B cell (primary cell): ENCODE measurements at regions not wholly inside any gene's neighbourhood (a gene's known extent, or its start where the extent isn't known, plus 50 kb on each side); places are given as distances from the start of the nearest gene placed in this dataset.

ENCODE experiments used
- ATAC-seq: fragments of 200-7000 bp; cut with Tn5 transposase; one replicate; pipeline ENCODE4 v1.10.0; 2021; ENCODE audit warnings: low read depth, mild to moderate bottlenecking, moderate number of reproducible peaks, moderate library complexity
- CTCF ChIA-PET: fragments of 350-600 bp; sonication (Branson Sonifier 250); formaldehyde crosslinking; loops from one replicate; lab custom pipeline; 2021; ENCODE audit warnings: antibody characterized with exemption, inconsistent platforms; lab: Charles Lee
- POLR2A ChIA-PET: fragments of 350-600 bp; sonication (Branson Sonifier 250); formaldehyde crosslinking; loops from one replicate; lab custom pipeline; 2021; ENCODE audit warnings: antibody characterized with exemption; lab: Charles Lee
- DNase-seq: peaks from one replicate; pipeline ENCODE4 v3.0.0; 2013
- H2AFZ ChIP-seq: 2 replicates; pipeline ENCODE4 v1.6.1; 2012; ENCODE audit warnings: mild to moderate bottlenecking, low read depth, low read length; ENCODE audit not compliant: insufficient read depth, poor library complexity, severe bottlenecking
- H3K27ac ChIP-seq, 2 donors: 1 replicate in 1 of 2; 2 replicates in 1 of 2; pipeline ENCODE4 v1.5.1; 2012 to 2013; ENCODE audit warnings: low read length in 2 of 2, mild to moderate bottlenecking in 2 of 2, moderate library complexity in 1 of 2
- H3K27me3 ChIP-seq, 4 experiments: fragments of 200-600 bp in 1 of 4; sonication (generic) in 1 of 4; replicated peaks in 1 of 4; 1 replicate in 2 of 4; 2 replicates in 2 of 4; pipeline versions ENCODE4 v1.6.1 to v1.7.0; 2013 to 2016; ENCODE audit warnings: low read length in 3 of 4, mild to moderate bottlenecking in 2 of 4, mixed read lengths in 1 of 4, moderate library complexity in 1 of 4; ENCODE audit not compliant: insufficient read depth in 4 of 4, control insufficient read depth in 3 of 4; ENCODE audit errors: control extremely low read depth in 1 of 4
- H3K36me3 ChIP-seq, 2 experiments: replicated peaks in 1 of 2; 1 replicate in 1 of 2; 2 replicates in 1 of 2; pipeline versions ENCODE4 v1.6.1 to v1.7.1; 2013; ENCODE audit warnings: low read length in 1 of 2; ENCODE audit not compliant: insufficient read depth in 2 of 2, control insufficient read depth in 1 of 2; ENCODE audit errors: control extremely low read depth in 1 of 2, extremely low read depth in 1 of 2
- H3K4me1 ChIP-seq, 2 donors: fragments of 200-600 bp in 1 of 2; sonication (generic) in 1 of 2; 1 replicate in 1 of 2; 2 replicates in 1 of 2; pipeline versions ENCODE4 v1.5.1 to v1.6.1; 2013 to 2017; ENCODE audit warnings: low read length in 2 of 2; ENCODE audit not compliant: control insufficient read depth in 2 of 2, insufficient read depth in 2 of 2
- H3K4me2 ChIP-seq: replicated peaks from 2 replicates; pipeline ENCODE3; 2012; ENCODE audit warnings: mild to moderate bottlenecking, low read depth, low read length; ENCODE audit not compliant: poor library complexity, severe bottlenecking
- H3K4me3 ChIP-seq, 5 experiments: fragments of 200-600 bp in 1 of 5; sonication (generic) in 1 of 5; 1 replicate in 3 of 5; 2 replicates in 2 of 5; pipeline versions ENCODE4 v1.5.1 to v1.7.0; 2011 to 2016; ENCODE audit warnings: low read length in 4 of 5, mild to moderate bottlenecking in 4 of 5, low read depth in 2 of 5, control low read depth in 1 of 5, moderate library complexity in 1 of 5; ENCODE audit not compliant: insufficient read depth in 1 of 5; ENCODE audit errors: control extremely low read depth in 1 of 5, extremely low read depth in 1 of 5
- H3K79me2 ChIP-seq: fragments of 200-600 bp; sonication (generic); one replicate; pipeline ENCODE4 v1.6.0; 2016; ENCODE audit warnings: low read length; ENCODE audit not compliant: control insufficient read depth, insufficient read depth
- H3K9ac ChIP-seq: fragments of 200-600 bp; sonication (generic); 2 replicates; pipeline ENCODE4 v1.6.1; 2017; ENCODE audit warnings: mild to moderate bottlenecking, low read length, moderate library complexity
- H3K9me3 ChIP-seq, 3 donors: one replicate each; pipeline versions ENCODE4 v1.6.1 to v1.7.1; 2013; ENCODE audit warnings: low read length in 2 of 3; ENCODE audit not compliant: control insufficient read depth in 2 of 3, insufficient read depth in 1 of 3; ENCODE audit errors: control extremely low read depth in 1 of 3
- H4K20me1 ChIP-seq: 2 replicates; pipeline ENCODE4 v1.6.0; 2012; ENCODE audit warnings: mild to moderate bottlenecking, low read length; ENCODE audit not compliant: insufficient read depth, control insufficient read depth, poor library complexity, severe bottlenecking
- H3K27ac Mint-ChIP-seq: one replicate; pipeline ENCODE4 v1.8.0; 2021; ENCODE audit warnings: mixed read lengths
- H3K27me3 Mint-ChIP-seq: one replicate; pipeline ENCODE4 v1.8.0; 2021; ENCODE audit warnings: mixed read lengths
- H3K4me1 Mint-ChIP-seq: one replicate; pipeline ENCODE4 v1.8.0; 2021; ENCODE audit warnings: mixed read lengths
- H3K4me3 Mint-ChIP-seq: one replicate; pipeline ENCODE4 v1.8.0; 2021; ENCODE audit warnings: mixed read lengths
- H3K9me3 Mint-ChIP-seq: one replicate; pipeline ENCODE4 v1.8.0; 2022; ENCODE audit warnings: mixed read lengths; ENCODE audit not compliant: insufficient read depth
- CTCF ChIP-seq: fragments of 200-600 bp; IDR thresholded peaks from one replicate; pipeline ENCODE4 v1.8.0; 2022; ENCODE audit warnings: antibody characterized with exemption, mild to moderate bottlenecking
- EZH2 ChIP-seq: IDR thresholded peaks from 2 replicates; pipeline ENCODE4 v1.6.1; 2012; ENCODE audit warnings: borderline replicate concordance, low read depth, mild to moderate bottlenecking, moderate library complexity, low read length; ENCODE audit not compliant: insufficient read depth, poor library complexity, severe bottlenecking
- WGBS: methylation state at CpG from one replicate; pipeline ENCODE4 v1.1.5; 2013; ENCODE audit warnings: missing lambda C conversion rate; ENCODE audit not compliant: insufficient coverage; 5-methylcytosine and 5-hydroxymethylcytosine counted together
- intact Hi-C: fragments of 100-400 bp; cut with micrococcal nuclease; formaldehyde crosslinking; loops from one replicate; pipeline ENCODE4 v1.10.0; 2022

- Mint-ChIP-seq H3K27ac (no peak overlapping the region), H3K27me3 (no peaks in the 10 kb centered on the region), H3K4me3 (no peak overlapping the region), H3K9me3 (peaks cover 2% of the 10 kb centered on the region), H3K4me1 (no peaks in the 10 kb centered on the region)
- H3K4me3 ChIP-seq = no peak overlapping the region
- H3K4me1 ChIP-seq = no peaks in the 10 kb centered on the region
- no peak overlapping the region for H3K4me2 ChIP-seq
- CTCF ChIA-PET = no interaction called here
- H3K36me3 ChIP-seq = no peaks in the 10 kb centered on the region
- H4K20me1 ChIP-seq = no peaks in the 10 kb centered on the region
- intact Hi-C loops = no loop called here
- H2AFZ ChIP-seq = no peak overlapping the region
- H3K9me3 ChIP-seq = no peaks in the 10 kb centered on the region
- no peak overlapping the region for H3K27ac ChIP-seq
- TF ChIP-seq CTCF (no peak), EZH2 (no peak)
- POLR2A ChIA-PET = no interaction called here
- H3K9ac ChIP-seq = no peak overlapping the region
- H3K27me3 ChIP-seq = no peaks in the 10 kb centered on the region
- ATAC-seq (no peak), DNase-seq (no peak)
- H3K79me2 ChIP-seq = no peaks in the 10 kb centered on the region
Measured at GRCh38 chr7:84495128-84495527, 300.5 kb upstream of the SEMA3A start.

- CTCF ChIA-PET = interaction anchor here (0.5 kb wide), 1 partner anchor 1240 kb away, joined by 4 read pairs; no protein-coding TSS in a partner anchor
- ATAC-seq = no peak
Measured at GRCh38 chr7:84492098-84493034, 297.8 kb upstream of the SEMA3A start.

More at GRCh38 chr7:84492098-84493034, 297.8 kb upstream of the SEMA3A start:
- H3K27me3 Mint-ChIP-seq = no peaks in the 10 kb centered on the region
- no peak overlapping the region for H3K27ac Mint-ChIP-seq
- Histone ChIP-seq H3K36me3 (no peaks in the 10 kb centered on the region), H3K4me2 (no peak overlapping the region), H2AFZ (no peak overlapping the region), H3K79me2 (no peaks in the 10 kb centered on the region), H4K20me1 (no peaks in the 10 kb centered on the region), H3K4me1 (no peaks in the 10 kb centered on the region), H3K9me3 (no peaks in the 10 kb centered on the region), H3K27me3 (no peaks in the 10 kb centered on the region), H3K9ac (no peak overlapping the region), H3K4me3 (no peak overlapping the region), H3K27ac (no peak overlapping the region)
- H3K4me3 Mint-ChIP-seq = no peak overlapping the region
- DNase-seq = no peak
- POLR2A ChIA-PET = no interaction called here
- intact Hi-C loops = no loop called here
- no peaks in the 10 kb centered on the region for H3K4me1 Mint-ChIP-seq
- 91% methylated on average over 6 of the region's 13 CpGs for WGBS
- no peaks in the 10 kb centered on the region for H3K9me3 Mint-ChIP-seq
- TF ChIP-seq CTCF (no peak), EZH2 (no peak)
